BLaER1 treated with 17β-estradiol and CSF1 and Interleukin-3, amounts not matched to agents 10 nM and 100 nM (cell line): ENCODE measurements at regions not wholly inside any gene's neighbourhood (a gene's known extent, or its start where the extent isn't known, plus 50 kb on each side); places are given as distances from the start of the nearest gene placed in this dataset.

Source experiments
- H3K27ac ChIP-seq, 11 experiments: shearing (Covaris generic); formaldehyde crosslinking; 2 replicates each; pipeline ENCODE4 v1.8.1; 2022
- H3K27me3 ChIP-seq, 11 experiments: shearing (Covaris generic); formaldehyde crosslinking; 2 replicates each; pipeline ENCODE4 v1.8.1; 2022
- H3K36me3 ChIP-seq, 11 experiments: shearing (Covaris generic); formaldehyde crosslinking; 2 replicates each; pipeline ENCODE4 v1.8.1; 2022
- H3K4me1 ChIP-seq, 10 experiments: shearing (Covaris generic); formaldehyde crosslinking; 2 replicates each; pipeline ENCODE4 v1.8.1; 2022
- H3K4me2 ChIP-seq, 11 experiments: shearing (Covaris generic); formaldehyde crosslinking; 2 replicates each; pipeline ENCODE4 v1.8.1; 2022
- H3K4me3 ChIP-seq, 10 experiments: shearing (Covaris generic); formaldehyde crosslinking; 2 replicates each; pipeline ENCODE4 v1.8.1; 2022
- H3K9ac ChIP-seq, 11 experiments: shearing (Covaris generic); formaldehyde crosslinking; 2 replicates each; pipeline ENCODE4 v1.8.1; 2022
- H3K9me3 ChIP-seq, 11 experiments: shearing (Covaris generic); formaldehyde crosslinking; replicated peaks in 1 of 11; 2 replicates each; pipeline ENCODE4 v1.8.1; 2022
- H4K20me1 ChIP-seq, 11 experiments: shearing (Covaris generic); formaldehyde crosslinking; 2 replicates each; pipeline ENCODE4 v1.8.1; 2022
- Cebpa-rat ChIP-seq, 11 experiments: shearing (Covaris generic); IDR thresholded peaks; 2 replicates each; pipeline ENCODE4 v1.8.1; 2022

DNA sequence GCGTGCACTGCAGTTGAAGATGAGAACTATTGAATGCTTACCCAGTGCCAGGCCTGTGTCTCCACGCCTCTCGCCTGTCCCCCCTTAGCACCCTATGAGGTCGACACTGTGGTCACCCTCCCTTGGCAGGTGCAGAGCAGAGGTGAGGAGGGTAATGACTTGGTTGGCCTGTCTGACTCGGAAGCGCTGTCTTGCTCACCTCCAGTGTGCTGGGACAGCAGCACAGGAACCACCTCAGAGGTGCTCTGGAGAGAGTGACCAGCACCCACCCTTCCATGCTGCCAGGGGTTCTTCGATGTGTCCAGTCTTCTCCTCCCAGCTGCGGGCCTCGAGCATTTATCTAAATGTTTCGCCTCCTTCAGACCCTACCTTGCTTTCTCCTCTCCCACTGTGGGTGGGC is 178.3 kb upstream of the IRX2 start:
- Histone ChIP-seq H3K4me1 (no peaks in the 10 kb centered on the region), H3K4me3 (no peak overlapping the region), H3K4me2 (no peak overlapping the region), H3K9me3 (peaks cover 0 to 12% (median 6%) of the 10 kb centered on the region in 11 experiments; a peak in 9 of 22 replicates), H3K27me3 (no peaks in the 10 kb centered on the region), H3K27ac (no peak overlapping the region), H3K9ac (no peak overlapping the region), H3K36me3 (no peaks in the 10 kb centered on the region), H4K20me1 (no peaks in the 10 kb centered on the region)
- no peak for TF ChIP-seq Cebpa-rat (IDR thresholded peaks at IDR 0.05)

GRCh38 chr5:2921651-2922050 is 170.2 kb upstream of the IRX2 start:
- no peak overlapping the region for H3K4me2 ChIP-seq
- H3K9me3 ChIP-seq = peaks cover 39 to 54% (median 42%) of the 10 kb centered on the region in 11 experiments
- H3K9ac ChIP-seq = no peak overlapping the region
- H3K4me3 ChIP-seq = 0 out of 20 replicates have a peak overlapping the region, but pooled peaks of 1 of the 10 experiments have one; percentile 13
- H3K36me3 ChIP-seq = peaks cover 0 to 3% (median 0%) of the 10 kb centered on the region in 11 experiments; a peak in 2 of 22 replicates
- H3K27me3 ChIP-seq = no peaks in the 10 kb centered on the region
- no peaks in the 10 kb centered on the region for H4K20me1 ChIP-seq
- no peak for TF ChIP-seq Cebpa-rat (IDR thresholded peaks at IDR 0.05)
- H3K27ac ChIP-seq = no peak overlapping the region
- H3K4me1 ChIP-seq = no peaks in the 10 kb centered on the region

DNA sequence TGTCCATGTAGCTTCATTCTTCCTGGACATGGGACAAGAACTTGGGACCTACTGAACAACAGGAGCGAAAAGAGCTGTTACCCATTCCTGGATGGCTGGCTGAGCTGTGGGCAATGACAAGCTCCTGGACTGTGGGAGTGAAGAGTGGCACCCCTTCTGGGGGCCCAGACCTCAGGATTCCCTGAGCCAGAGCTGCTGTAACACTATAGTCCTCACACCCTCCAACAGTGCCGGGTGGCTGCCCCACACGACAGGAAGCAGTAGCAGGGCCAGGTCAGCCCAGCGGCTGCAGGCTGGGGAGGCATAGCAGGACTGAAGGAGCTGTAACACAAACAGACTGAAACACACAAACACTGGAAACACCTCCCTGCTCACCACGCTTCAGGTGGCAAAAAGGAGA is 169.7 kb upstream of the IRX2 start:
- Histone ChIP-seq H3K36me3 (peaks cover 0 to 3% (median 0%) of the 10 kb centered on the region in 11 experiments; a peak in 2 of 22 replicates), H3K4me1 (no peaks in the 10 kb centered on the region), H3K9ac (no peak overlapping the region), H3K27me3 (no peaks in the 10 kb centered on the region), H3K27ac (no peak overlapping the region), H3K9me3 (peaks cover 39 to 54% (median 42%) of the 10 kb centered on the region in 11 experiments), H3K4me3 (peak overlapping the region in 1 of 10 experiments; percentile 14; a peak in 1 of 20 replicates), H4K20me1 (no peaks in the 10 kb centered on the region), H3K4me2 (no peak overlapping the region)
- no peak for TF ChIP-seq Cebpa-rat (IDR thresholded peaks at IDR 0.05)

DNA sequence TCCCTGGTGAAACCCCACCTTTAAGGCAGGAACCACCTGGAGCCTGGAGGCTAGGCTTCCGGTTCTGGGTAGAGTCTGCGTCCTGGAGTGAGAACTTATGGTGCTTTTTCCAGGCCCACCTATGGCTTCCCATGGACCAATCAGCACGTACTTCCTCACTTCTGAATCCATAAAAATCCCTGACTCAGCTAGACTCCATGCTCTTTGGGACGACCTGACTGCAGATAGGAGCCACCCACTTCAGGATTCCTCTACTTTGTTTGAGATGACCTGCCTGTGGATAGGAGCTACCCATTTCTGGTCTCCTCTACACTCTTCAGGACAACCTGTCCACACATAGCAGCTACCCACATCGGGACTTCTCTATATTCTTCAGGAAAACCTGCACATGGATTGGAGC is 168.8 kb upstream of the IRX2 start:
- no peak for TF ChIP-seq Cebpa-rat (IDR thresholded peaks at IDR 0.05)
- Histone ChIP-seq H3K4me2 (no peak overlapping the region), H3K27ac (no peak overlapping the region), H3K9me3 (peaks cover 39 to 54% (median 42%) of the 10 kb centered on the region in 11 experiments), H3K4me1 (no peaks in the 10 kb centered on the region), H3K4me3 (no peak overlapping the region), H3K9ac (no peak overlapping the region), H4K20me1 (no peaks in the 10 kb centered on the region), H3K36me3 (peaks cover 0 to 3% (median 0%) of the 10 kb centered on the region in 11 experiments; a peak in 2 of 22 replicates), H3K27me3 (no peaks in the 10 kb centered on the region)

GRCh38 chr5:2919310-2920018 is 168.0 kb upstream of the IRX2 start:
- H3K9me3 ChIP-seq = peaks cover 39 to 54% (median 42%) of the 10 kb centered on the region in 11 experiments
- no peak overlapping the region for H3K9ac ChIP-seq
- H3K27me3 ChIP-seq = no peaks in the 10 kb centered on the region
- no peaks in the 10 kb centered on the region for H4K20me1 ChIP-seq
- no peak for TF ChIP-seq Cebpa-rat (IDR thresholded peaks at IDR 0.05)
- H3K4me2 ChIP-seq = no peak overlapping the region
- no peak overlapping the region for H3K4me3 ChIP-seq
- no peaks in the 10 kb centered on the region for H3K4me1 ChIP-seq
- H3K27ac ChIP-seq = no peak overlapping the region
- H3K36me3 ChIP-seq = peaks cover 0 to 3% (median 0%) of the 10 kb centered on the region in 11 experiments; a peak in 2 of 22 replicates

DNA sequence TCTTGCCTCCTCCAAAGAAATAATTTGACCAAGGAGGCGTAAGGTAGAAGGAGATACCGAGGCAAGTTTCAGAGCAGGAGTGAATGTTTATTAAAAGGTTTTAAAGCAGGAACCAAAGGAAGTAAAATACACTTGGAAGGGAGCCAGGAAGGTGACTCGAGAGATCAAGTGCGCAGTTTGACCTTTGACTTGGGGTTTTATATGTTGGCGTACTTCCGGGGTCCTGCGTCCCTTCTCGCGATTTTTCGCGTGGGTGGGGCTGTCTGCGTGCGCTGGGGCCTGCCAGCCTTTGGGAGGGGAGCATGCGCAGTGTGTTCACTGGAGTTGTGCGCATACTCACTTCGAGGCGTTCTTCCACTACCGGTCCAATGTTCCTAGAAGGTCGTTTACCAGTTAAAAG is 166.0 kb upstream of the IRX2 start:
- H3K9me3 ChIP-seq = peaks cover 31 to 50% (median 35%) of the 10 kb centered on the region in 11 experiments
- no peak overlapping the region for H3K9ac ChIP-seq
- peaks cover 0 to 3% (median 0%) of the 10 kb centered on the region in 11 experiments; a peak in 2 of 22 replicates for H3K36me3 ChIP-seq
- no peak for TF ChIP-seq Cebpa-rat (IDR thresholded peaks at IDR 0.05)
- H3K27me3 ChIP-seq = no peaks in the 10 kb centered on the region
- no peak overlapping the region for H3K27ac ChIP-seq
- H4K20me1 ChIP-seq = no peaks in the 10 kb centered on the region
- no peak overlapping the region for H3K4me3 ChIP-seq
- H3K4me1 ChIP-seq = no peaks in the 10 kb centered on the region
- no peak overlapping the region for H3K4me2 ChIP-seq

- no peak overlapping the region for H3K9ac ChIP-seq
- H4K20me1 ChIP-seq = no peaks in the 10 kb centered on the region
- H3K4me3 ChIP-seq = no peak overlapping the region
- no peak overlapping the region for H3K27ac ChIP-seq
- no peaks in the 10 kb centered on the region for H3K4me1 ChIP-seq
- H3K4me2 ChIP-seq = no peak overlapping the region
- H3K9me3 ChIP-seq = peaks cover 27 to 45% (median 31%) of the 10 kb centered on the region in 11 experiments
- peaks cover 0 to 3% (median 0%) of the 10 kb centered on the region in 11 experiments; a peak in 2 of 22 replicates for H3K36me3 ChIP-seq
- H3K27me3 ChIP-seq = no peaks in the 10 kb centered on the region
- no peak for TF ChIP-seq Cebpa-rat (IDR thresholded peaks at IDR 0.05)
These were observed 165.6 kb upstream of the IRX2 start for GRCh38 chr5:2917093-2917492.

GRCh38 chr5:2916076-2916682 is 164.7 kb upstream of the IRX2 start:
- Histone ChIP-seq H3K4me3 (no peak overlapping the region), H3K4me1 (no peaks in the 10 kb centered on the region), H3K27me3 (no peaks in the 10 kb centered on the region), H3K9ac (no peak overlapping the region), H3K4me2 (no peak overlapping the region), H4K20me1 (no peaks in the 10 kb centered on the region), H3K36me3 (peaks cover 0 to 3% (median 0%) of the 10 kb centered on the region in 11 experiments; a peak in 2 of 22 replicates), H3K9me3 (peaks cover 18 to 36% (median 21%) of the 10 kb centered on the region in 11 experiments), H3K27ac (no peak overlapping the region)
- no peak for TF ChIP-seq Cebpa-rat (IDR thresholded peaks at IDR 0.05)

DNA sequence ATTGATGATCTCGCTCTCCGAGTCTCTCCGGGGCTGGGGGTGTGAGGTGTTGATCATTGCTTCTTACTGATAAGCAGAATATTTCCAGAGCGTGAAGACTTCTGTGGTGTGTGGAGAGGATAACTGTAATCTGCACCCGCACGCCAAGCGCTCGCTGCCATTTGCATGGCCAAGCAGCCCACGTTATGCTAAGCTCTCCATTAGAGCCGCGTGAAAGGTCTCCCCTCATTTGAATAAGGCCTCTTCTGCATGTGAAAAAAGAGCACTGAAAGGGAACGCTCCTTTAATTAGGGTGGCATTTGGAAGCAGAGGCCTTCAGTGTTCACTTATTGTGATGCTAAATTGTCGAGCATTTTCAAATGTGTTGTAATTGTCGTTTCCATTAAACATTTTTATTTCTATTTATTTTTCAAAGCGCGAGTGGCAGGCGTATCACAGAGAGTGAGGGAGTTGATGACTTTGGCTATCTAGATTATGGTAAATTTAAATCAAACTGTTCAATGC is 163.6 kb upstream of the IRX2 start:
- H3K4me2 ChIP-seq = no peak overlapping the region

More for the DNA sequence above, 163.6 kb upstream of the IRX2 start:
- Histone ChIP-seq H3K36me3 (no peaks in the 10 kb centered on the region), H3K9ac (no peak overlapping the region), H3K4me1 (no peaks in the 10 kb centered on the region), H3K9me3 (peaks cover 7 to 25% (median 10%) of the 10 kb centered on the region in 11 experiments), H3K27me3 (no peaks in the 10 kb centered on the region), H4K20me1 (no peaks in the 10 kb centered on the region), H3K27ac (no peak overlapping the region), H3K4me3 (no peak overlapping the region)
- no peak for TF ChIP-seq Cebpa-rat (IDR thresholded peaks at IDR 0.05)
